ENCODE measurements at regions not wholly inside any gene's neighbourhood (a gene's known extent, or its start where the extent isn't known, plus 50 kb on each side); places are given as distances from the start of the nearest gene placed in this dataset.
A peak's percentile ranks its signal among the peaks of the same experiment; 100 is the strongest.
"Not testable (repeated sequence)": the region's sequence is repeated elsewhere in the genome, so short reads cannot be mapped to it uniquely, and the experiment has no call there.

DNA sequence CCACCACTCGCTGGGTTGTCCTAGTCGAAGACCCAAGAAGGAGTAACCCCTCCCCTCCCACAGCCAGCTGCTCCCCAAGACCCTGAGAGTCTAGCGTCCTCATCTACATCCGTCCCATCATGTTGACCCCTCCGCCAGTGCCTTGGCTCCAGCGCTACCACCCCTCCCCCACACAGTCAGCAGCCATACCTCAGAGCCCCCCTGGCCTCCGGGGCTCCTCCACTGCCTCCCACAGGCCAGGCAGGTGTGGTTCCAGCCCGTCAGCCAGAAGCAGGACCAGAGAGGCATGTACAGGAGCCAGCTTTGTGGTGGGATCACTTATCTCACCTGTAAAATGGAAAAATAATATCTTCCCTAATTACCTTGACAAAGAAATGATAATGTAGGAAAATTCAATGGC lies 51.5 kb upstream of the PHF21B start:
- DNase-seq, result no peak

DNA sequence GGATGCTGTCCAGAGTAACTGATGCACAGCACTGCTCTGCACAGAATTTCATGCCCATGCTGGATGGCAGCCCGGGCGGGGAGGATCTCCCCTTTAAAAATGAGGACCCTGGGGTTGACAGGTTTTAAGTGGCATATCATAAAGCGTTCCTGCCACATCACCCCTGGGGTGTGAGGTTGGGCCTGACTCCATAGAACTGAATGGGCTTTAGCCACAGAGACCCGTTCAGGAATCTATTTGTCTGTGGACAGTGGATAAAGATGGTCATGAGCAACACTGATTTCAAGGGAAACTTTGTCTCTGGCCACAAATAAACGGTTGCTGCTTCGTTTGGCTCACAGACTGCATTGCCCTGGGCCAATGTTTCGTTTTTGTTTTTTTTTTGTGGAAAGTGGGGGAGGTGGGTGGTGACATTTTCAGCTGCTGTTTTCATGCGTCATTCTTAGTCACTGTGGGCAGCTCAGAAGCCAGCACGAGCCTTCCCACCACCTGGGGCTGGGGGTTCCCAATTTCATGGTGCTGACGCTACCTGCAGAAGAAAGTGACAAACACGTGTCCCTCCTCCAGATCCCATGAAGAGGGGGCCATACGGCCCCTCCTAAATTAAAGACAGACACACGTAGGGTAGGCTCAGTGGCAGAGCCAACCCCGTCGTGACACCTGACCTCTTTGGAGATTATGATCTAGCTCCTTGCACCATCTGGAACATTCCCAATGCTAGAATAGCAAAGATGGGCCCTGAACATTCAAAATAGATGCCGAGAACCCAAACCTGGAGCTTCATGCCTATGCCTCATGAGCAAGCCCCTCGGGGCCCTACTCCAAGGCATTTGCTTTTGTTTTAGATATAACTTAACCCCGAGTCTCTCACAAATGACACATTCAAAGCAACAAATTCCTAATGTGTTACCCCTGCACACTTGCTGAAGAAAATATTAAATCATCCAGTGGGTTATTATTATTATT lies 54.8 kb upstream of the PHF21B start:
- peak in 1 of 5 donors; percentile 25 for DNase-seq

DNA sequence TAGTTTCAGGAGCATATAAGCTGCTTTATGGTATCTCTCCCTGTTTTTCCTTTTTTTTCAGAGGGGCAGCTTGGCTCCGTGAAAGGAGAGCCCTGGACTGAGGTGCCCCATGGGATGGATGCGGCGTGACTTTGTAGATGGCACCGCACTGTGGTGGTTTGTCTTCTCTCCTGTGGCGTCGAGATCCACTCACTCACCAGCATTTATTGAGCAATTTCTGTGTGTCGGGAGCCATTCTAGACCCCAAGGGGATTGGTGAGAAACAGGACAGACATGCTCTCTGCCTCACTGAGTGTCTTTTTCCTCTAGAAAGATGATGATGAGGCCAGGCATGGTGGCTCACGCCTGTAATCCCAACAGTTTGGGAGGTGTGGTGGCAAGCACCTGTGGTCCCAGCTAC lies 55.9 kb upstream of the PHF21B start:
- no peak for DNase-seq

DNA sequence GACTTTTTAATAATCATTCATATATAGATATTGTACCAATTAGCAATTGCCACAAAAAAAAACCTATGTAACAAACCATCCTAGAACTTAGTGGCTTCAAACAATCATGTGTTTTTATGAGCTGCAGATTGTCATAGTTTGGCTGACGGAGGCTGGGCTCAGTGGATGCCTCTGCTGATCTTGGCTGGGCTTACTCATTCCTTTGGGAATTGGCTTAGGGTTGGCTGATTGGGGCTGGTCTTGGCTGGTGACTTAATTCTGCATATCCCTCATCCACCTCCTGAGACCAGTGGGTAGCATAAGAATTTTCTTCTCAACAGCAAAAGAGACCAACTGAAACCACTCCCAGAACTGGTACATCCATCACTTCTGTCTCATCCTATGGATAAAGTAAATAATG lies 57.9 kb upstream of the PHF21B start:
- DNase-seq, result no peak

DNA sequence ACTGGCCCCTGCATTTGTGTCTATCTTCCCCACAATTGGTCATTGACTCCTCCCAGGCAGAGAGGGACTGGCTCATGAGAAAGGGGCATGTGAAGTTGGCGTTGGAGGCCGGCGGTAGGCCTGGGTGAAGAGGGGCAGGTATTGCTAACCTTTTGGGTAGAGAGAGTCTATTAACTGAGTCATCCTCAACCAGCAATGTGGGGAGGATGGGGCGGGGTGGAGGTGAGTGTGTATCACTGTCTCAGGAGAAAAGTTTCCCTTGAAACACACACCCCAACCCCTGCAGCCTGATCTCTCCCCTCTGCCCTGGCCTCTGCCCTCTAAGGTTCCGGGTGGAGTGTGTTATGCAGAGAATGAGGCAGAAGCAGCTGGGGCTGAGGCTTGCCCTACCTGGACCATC lies 60.1 kb upstream of the PHF21B start:
- no peak for DNase-seq

DNA sequence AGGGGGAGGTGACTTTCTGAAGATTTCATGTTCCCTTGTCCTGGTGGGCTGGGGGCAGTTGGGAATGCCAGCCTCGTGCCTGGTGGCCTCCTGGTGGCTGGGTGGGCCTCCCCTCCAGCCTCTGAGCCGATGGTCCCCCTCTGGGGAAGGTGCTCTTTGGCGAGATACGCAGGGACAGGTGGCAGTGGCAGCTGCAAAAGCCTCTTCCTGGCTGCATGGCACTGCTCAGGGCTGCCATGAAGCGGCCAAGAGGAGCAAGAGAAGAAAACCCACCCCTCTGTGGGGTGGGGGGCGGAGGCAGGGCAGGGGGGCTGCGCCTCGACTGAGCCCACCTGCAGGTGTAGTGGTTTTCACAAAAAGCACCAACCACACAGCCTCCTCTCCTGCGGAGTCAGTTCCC lies 61.8 kb upstream of the PHF21B start:
- no peak for DNase-seq

DNA sequence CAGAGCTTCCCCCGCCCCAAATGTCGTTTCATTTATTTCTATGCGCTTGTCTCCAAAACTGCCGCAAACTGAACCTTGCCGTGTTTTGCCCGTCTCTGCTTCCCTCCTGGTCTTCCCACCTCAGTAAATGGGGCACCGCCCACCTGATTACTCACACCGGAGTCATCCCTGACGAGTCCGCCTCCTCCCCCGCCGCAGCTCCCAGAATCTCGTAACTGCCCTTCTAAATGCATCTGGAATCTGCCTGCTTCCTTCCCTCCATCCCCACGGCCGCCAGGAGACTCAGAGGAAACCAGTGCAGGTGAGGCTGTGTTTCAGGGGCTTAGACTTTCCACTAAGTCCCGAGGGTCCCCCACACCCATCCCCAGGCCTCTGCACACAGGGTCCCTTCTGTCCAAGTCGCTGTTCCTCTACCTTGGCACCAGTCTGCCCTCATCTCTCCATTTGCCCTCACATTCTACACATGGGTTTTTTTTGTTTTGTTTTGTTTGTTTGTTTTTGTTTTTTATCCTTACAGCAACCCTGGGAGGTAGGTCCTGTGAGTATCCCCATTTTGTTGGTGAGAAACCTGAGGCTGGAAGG lies 62.6 kb upstream of the PHF21B start:
- DNase-seq, result no peak

DNA sequence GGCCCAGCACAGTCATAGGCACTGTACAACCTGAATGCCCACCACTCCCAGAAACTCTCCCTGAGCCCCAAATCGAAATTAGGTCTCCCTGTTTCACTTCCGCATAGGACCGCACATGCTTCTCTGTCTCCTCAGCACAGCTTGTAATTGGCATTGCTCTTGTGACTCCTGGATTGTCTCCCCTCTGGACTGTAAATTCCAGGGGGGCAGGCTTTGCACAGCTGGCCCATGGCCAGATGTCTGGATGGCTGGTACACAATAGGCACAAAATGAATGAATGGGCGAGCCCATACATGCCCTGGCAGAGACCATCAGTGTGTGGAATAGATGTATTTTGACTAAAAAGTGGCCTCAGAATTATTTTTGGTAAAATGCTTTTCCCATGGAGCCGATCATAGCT lies 63.3 kb upstream of the PHF21B start:
- DNase-seq, result no peak

DNA sequence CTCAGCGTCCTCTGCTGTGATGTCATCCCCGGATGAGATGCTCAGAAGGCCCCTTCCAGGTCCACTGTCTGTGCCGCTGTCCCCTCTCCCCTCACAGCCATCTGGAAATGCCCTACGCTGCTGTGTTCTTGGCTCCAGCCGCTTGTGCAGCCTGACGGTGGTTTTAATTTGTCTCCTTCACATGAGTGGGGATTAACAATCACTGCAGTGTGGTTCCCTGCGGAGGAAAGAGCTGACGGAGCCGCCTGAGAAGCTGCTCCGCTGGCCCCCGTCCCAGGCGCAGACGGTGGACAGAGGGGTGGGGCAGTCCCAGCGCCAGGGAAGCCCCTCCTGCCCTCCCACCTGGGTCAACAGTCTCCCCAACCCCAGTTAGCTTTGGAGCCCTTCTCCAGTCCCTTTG lies 67.5 kb upstream of the PHF21B start:
- no peak for DNase-seq

DNA sequence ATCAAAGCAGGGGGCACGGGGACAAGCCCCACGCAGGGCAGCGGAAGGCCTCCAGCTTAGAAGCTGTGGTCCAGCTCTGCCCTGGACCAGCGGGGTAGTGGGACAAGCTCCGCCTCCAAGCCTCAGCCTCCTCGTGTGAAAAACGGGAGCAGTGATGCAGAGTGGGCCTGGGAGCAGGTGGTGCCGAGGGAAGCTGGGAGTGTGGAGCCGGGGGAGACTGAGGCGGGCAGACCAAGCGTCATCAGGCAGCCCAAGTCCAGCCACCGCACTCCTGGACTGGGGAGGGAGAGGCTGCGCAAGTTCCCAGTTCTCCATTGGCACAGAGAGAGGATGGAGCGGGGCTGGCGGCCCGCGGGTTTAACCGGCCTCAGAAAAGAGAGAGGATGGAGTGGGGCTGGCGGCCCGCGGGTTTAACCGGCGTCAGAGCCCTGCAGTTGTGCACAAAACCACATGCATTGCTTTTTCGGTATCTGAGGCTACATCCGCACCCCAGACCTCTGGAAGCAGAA lies 68.1 kb upstream of the PHF21B start:
- no peak for DNase-seq

DNA sequence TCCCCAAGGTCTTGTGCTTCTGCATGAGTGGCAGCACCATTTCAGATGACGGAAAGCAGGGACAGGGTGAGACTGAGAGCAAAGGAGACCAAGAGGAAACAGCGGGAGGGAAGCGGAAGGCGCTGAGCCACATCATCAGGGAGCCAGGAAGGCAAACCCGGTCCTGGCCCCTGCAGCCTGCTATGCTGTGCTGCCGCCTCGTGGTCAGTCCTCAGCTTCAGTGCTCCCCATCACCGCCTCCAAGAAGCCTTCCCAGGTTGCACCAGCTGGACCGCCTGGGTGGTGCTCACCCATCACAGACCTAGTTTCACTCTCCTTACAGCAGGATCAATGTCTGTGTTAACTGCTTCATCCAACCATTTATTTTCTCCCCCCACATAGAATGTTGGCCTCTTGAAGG lies 73.0 kb upstream of the PHF21B start:
- DNase-seq, result no peak

DNA sequence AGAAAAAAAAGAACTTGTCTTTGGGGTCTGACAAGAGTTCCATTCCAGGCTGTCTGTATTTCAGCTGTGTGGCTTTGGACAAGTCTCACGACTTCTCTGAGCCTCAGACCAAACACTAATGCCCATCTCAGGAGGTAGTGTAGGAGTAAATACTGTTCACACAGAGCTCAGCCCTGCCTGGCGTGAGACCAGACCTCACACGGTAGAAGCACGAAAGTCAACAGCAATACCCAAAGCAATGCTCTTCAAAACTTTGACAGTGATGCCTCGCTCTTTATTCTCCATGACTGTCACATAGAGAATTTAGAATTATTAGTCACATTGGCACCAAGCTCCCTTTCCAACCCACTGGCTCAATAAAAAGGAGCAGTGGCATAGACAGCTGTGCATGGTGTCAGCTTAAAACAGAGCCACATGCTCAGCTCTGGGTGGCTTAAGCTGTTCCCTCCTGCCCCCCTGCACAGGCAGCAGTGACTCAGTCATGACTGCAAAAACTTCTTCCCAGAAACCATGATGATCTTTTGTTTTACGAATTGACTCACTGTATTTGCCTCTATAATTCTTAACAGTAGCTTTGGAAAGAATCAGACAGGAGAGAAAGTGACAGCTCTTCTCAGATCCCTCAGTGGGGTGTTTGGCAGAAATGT lies 74.0 kb upstream of the PHF21B start:
- no peak for DNase-seq

DNA sequence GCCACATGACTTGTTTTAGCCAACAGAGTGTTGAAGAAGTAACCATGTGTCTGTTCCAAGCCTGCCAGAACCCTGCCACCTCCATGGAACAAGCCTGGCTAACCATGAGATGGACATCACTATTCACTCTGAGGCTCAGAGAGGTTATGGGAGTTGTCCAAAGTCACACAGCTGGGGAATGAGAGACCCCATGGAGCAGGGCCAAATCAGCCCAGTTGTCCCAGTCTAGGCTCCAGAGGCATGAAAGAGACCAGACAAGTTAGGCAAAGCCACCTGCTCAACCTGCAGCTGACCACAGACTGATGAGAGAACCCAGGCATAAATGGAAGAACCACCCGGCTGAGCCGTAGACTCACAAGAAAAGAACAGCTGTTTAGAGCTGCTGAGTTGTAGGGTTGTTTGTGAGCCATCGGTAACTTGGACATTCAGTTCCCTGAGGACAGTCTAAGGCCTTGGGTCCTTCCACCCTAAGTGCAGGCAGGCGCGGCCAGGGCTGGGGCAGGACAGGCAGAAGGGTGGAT lies 74.7 kb upstream of the PHF21B start:
- DNase-seq, result no peak

DNA sequence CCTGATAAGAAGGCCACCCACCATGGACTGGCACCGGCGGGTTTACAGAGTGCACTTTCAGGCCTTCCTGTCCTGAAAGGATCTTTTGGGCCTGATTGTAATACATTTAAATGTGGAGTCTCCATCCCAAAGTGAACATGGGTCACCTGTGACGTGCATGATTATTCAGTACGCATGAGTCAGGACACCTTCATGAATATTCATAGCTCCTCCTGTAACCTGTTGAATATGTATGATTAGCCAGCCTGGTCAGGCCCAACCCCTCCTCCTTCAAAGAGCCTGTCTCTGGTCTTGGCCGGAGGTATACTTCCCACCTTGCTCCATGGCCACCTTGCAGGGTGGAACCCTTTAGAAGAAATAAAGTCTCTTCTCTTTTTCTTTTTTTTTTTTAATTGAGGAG lies 75.9 kb upstream of the NUP50 start:
- no peak for DNase-seq

DNA sequence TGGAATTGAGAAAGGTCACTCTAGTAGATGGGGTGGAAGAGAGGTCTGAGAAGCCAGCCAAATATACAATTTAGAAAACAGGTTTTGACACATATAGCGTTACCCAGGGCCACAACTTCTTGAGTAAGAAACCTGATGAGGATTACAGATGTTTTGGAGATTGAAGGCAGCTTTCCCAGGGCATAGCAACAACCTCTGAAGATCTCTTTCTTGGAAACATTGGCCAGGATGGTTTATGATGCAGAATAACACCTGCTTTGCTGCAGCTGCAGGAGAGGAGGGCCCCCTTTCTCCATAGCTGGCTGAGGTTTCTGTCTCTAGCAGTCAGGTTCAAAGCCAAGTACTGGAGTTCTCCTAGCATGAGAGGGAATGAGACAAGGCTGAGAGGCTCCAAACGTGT lies 75.1 kb upstream of the NUP50 start:
- no peak for DNase-seq

DNA sequence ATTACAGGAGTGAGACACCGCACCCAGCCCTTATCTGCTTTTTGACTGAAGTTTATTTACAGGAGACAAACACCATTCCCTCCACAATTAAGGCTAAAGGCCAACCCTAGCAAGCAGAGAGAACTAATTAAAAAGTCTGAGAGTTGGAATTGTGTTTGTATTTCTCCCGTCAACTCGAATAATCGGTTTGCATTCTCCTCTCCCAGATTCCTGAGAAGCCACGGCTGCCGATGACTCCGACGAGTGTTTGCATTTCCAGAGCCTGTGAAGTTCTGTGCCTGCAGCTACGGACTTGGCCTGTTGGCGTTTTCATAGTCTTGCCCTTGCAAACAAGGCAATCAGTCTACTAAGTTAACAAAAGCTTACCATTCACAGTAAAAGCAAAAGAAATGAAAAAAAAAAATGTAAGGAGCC lies 73.2 kb upstream of the NUP50 start:
- DNase-seq, result no peak

DNA sequence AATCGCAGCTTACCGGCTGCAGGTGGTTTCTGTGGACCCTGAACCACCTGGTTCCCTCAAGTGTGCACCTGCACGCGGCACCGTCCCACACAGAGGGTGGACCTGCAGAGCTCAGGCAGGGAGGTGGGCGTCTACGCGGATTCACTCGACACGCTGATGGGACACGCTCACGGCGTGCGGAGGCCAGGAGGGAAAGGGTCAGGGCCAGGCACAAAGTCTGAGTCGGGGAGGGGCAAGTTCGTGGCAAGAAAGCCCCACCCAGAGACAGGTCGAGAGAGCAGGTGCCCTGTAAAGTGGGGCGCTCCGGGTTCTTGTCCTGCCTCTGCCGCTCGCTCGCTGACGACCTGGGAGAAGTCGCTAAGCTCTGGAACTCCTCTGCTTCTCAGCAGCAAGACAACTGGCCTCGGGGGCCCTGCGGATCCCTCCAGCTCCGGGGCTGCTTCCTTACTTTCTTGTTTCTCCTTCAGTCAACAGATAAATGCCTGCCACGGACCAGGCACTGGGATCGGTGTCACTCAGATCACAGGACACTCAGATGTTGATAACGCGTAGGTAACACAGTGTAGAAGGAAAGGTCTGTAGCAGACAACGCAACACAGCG lies 72.4 kb upstream of the NUP50 start:
- no peak for DNase-seq

DNA sequence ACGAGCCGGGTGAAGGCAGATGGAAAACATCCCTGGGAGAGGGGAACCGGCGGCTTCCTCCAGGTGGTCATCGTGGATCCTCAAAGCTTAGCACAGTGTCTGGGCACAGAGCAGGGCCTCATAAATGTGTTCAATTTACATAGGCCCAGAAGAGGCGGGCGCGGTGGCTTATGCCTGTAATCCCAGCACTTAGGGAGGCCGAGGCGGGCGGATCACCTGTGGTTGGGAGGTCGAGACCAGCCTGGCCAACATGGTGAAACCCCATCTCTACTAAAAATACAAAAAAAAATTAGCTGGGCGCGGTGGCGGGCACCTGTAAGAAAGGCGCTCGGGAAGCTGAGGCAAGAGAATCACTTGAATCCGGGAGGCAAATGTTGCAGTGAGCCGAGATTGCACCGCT lies 71.8 kb upstream of the NUP50 start:
- DNase-seq, result not testable (repeated sequence)

DNA sequence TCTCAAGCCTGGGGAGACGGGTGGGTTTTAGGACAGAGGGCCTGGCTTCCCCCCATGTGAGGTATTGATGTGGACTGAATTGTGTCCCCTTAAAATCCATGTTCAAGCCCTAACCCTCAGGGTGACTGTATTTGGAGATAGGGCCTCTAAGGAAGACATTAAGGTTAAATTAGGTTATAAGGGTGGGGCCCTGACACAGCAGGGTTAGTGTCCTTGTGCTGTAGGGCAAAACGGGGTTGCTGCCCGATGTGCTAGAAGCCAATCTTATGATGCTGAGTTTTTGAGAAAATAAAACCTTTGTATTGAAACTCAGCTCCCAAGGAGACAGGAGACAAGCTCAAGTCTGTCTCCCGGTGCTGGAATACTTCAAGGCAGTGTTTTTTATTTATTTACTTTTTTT lies 71.1 kb upstream of the NUP50 start:
- DNase-seq, result no peak

DNA sequence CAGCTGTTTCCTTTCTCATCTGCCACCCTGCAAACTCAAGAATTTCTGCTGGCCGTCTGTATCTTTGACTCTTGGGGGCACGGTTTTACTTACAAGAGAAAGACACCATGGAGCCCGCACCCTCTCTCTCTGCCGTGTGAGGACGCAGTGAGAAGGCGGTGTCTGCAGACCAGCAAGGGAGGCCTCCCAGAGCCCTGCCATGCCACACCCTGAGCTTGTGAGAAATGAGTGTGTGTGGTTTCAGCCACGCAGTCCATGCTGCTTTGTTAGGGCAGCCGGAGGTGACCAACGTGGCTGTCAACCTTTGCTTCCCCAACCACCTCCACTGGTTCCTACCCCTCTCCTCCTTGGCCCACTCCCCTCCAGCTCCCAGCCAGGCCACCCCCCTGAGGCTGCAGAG lies 70.1 kb upstream of the NUP50 start:
- DNase-seq, result no peak

DNA sequence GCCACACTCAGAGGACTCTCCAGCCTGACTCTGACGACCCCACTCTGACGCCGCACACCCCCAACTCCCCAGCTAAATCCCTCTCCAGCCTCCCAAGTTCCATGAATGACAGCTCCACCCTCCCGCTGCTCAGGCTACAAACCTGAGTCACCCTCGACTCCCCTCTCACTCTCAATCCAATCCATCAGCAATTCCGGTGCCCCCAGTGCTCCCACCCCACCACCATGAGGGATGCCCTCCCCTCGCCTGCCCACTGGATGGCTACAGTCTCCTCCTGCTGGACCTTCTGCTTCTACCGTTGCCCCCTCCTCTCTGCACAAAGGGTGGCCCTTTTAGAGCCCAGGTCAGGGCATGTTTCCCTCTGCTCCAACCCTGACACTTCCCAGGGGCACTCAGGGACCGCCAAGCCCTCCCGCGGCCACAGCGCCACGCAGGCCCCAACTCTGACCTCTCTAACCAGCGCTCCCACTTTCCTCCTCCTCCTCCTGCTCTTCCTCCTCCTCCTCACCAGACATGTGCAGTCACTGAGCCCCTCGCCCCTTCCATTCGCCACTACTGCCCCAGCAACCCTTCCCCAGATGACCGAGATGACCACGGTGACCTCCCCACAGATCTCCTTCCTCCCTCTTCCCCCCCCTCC lies 69.5 kb upstream of the NUP50 start:
- no peak for DNase-seq

DNA sequence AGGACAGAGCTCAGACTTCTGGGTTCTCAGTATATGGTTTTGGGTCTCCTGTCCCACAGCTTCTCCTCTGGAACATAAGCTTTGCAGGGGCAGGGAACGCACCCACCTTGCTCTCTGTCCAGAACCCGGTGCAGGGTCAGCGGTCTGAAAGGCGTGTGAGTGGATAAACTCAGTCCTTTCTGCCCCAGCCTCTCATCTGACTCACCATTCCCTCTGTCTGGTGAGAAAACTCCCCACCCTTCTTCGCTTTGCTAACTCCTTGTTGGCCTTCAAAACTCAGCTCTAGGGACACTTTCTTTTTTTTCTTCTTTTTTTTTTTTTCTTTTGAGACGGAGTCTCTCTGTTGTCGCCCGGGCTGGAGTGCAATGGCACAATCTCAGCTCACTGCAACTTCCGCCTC lies 68.9 kb upstream of the NUP50 start:
- no peak for DNase-seq

Measured in T-helper 1 cell (primary cell).